ENCODE measurements at regions not wholly inside any gene's neighbourhood (a gene's known extent, or its start where the extent isn't known, plus 50 kb on each side); places are given as distances from the start of the nearest gene placed in this dataset.
A peak's percentile ranks its signal among the peaks of the same experiment; 100 is the strongest.

GRCh38 chr16:17556276-17557052, 85.7 kb upstream of the XYLT1 start:
- Mint-ChIP-seq H3K27me3 (ENCODE audit: low read depth) (no peaks in the 10 kb centered on the region; the same call in 1 of the 2 replicates), H3K27ac (no peak overlapping the region), H3K9me3 (no peaks in the 10 kb centered on the region), H3K36me3 (no peaks in the 10 kb centered on the region), H3K4me3 (no peak overlapping the region), H3K4me1 (peaks cover 5% of the 10 kb centered on the region; the same call in 1 of the 2 replicates)
- ATAC-seq (peak; percentile 69; the same call in 1 of the 2 replicates), DNase-seq (ENCODE audit: low spot score) (peak; percentile 13)
- ChIA-PET CTCF (interaction anchor here (0.5 to 5.5 kb wide), 11 partner anchors 8 to 351 kb away, joined by 3 to 34 read pairs (median 4); no protein-coding TSS in a partner anchor), POLR2A (interaction anchor here (0.6 kb wide), 1 partner anchor 249 kb away, joined by 6 read pairs; no protein-coding TSS in a partner anchor)
- TF ChIP-seq CTCF (IDR thresholded peaks at IDR 0.05) = peak; percentile 55; the same call in 1 of the 2 replicates
- TF ChIP-seq ZNF263 (CRISPR knock-in tag; IDR thresholded peaks at IDR 0.05; ENCODE audit: low read depth) = no peak

DNA sequence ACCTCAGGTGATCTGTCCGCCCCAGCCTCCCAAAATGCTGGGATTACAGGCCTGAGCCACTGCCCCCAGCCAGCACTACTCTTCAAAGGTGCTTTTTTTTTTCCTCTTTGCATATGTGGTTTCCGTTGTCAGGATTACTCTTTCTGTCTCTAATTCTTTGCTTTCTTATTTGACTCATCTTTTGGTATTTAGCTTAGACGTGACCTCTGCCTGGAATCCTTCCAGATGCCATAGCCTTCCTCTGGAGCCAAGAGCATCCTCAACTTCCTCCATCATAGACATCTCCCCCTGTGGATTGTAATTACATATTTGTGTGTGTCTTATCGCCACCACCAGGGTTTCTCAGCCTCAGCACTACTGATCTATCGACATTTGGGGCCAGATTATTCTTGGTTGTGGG, 84.4 kb upstream of the XYLT1 start:
- peaks cover 5% of the 10 kb centered on the region; the same call in 1 of the 2 replicates for H3K4me1 Mint-ChIP-seq
- H3K36me3 Mint-ChIP-seq = no peaks in the 10 kb centered on the region
- no peak for ATAC-seq
- H3K4me3 Mint-ChIP-seq = no peak overlapping the region
- H3K27ac Mint-ChIP-seq = no peak overlapping the region
- no peak for TF ChIP-seq KAT7 (CRISPR knock-in tag; IDR thresholded peaks at IDR 0.05; ENCODE audit: borderline replicate concordance)
- no peak for TF ChIP-seq OVOL2 (CRISPR knock-in tag; IDR thresholded peaks at IDR 0.05; ENCODE audit: borderline replicate concordance)
- no peak for TF ChIP-seq ZNF425 (CRISPR knock-in tag; conservative IDR thresholded peaks at IDR 0.05)
- TF ChIP-seq, protein P1, sequence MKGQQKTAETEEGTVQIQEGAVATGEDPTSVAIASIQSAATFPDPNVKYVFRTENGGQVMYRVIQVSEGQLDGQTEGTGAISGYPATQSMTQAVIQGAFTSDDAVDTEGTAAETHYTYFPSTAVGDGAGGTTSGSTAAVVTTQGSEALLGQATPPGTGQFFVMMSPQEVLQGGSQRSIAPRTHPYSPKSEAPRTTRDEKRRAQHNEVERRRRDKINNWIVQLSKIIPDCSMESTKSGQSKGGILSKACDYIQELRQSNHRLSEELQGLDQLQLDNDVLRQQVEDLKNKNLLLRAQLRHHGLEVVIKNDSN (CRISPR knock-in tag; IDR thresholded peaks at IDR 0.05) = no peak
- no peak for TF ChIP-seq SMAD4 (CRISPR knock-in tag; IDR thresholded peaks at IDR 0.05)
- no peak for TF ChIP-seq ERG (CRISPR knock-in tag; IDR thresholded peaks at IDR 0.05)
- no peak for TF ChIP-seq TCF7 (CRISPR knock-in tag; IDR thresholded peaks at IDR 0.05; ENCODE audit: low read depth)
- TF ChIP-seq TP53 (CRISPR knock-in tag; IDR thresholded peaks at IDR 0.05) = no peak
- TF ChIP-seq GRHL2 (CRISPR knock-in tag; IDR thresholded peaks at IDR 0.05; ENCODE audit: insufficient replicate concordance, severe bottlenecking) = no peak
- TF ChIP-seq ZNF317 (CRISPR knock-in tag; IDR thresholded peaks at IDR 0.05; ENCODE audit: borderline replicate concordance, low read depth) = no peak
- no peak for TF ChIP-seq RORB (CRISPR knock-in tag; IDR thresholded peaks at IDR 0.05)
- TF ChIP-seq, protein P2, sequence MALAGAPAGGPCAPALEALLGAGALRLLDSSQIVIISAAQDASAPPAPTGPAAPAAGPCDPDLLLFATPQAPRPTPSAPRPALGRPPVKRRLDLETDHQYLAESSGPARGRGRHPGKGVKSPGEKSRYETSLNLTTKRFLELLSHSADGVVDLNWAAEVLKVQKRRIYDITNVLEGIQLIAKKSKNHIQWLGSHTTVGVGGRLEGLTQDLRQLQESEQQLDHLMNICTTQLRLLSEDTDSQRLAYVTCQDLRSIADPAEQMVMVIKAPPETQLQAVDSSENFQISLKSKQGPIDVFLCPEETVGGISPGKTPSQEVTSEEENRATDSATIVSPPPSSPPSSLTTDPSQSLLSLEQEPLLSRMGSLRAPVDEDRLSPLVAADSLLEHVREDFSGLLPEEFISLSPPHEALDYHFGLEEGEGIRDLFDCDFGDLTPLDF (CRISPR knock-in tag; IDR thresholded peaks at IDR 0.05) = no peak
- no peak for TF ChIP-seq PRRX2 (CRISPR knock-in tag; IDR thresholded peaks at IDR 0.05)
- no peaks in the 10 kb centered on the region for H3K9me3 Mint-ChIP-seq
- ChIA-PET POLR2A (no interaction called here), CTCF (interaction anchor here (1.4 to 2.7 kb wide), 2 partner anchors 10 to 25 kb away, joined by 6 to 14 read pairs; no protein-coding TSS in a partner anchor)
- no peaks in the 10 kb centered on the region; the same call in 1 of the 2 replicates for H3K27me3 Mint-ChIP-seq (ENCODE audit: low read depth)
- no peak for DNase-seq (ENCODE audit: low spot score)

Data from WTC11 (cell line).